HFFc6 (cell line): ENCODE measurements at regions not wholly inside any gene's neighbourhood (a gene's known extent, or its start where the extent isn't known, plus 50 kb on each side); places are given as distances from the start of the nearest gene placed in this dataset.
A peak's percentile ranks its signal among the peaks of the same experiment; 100 is the strongest.

ENCODE experiments used
- DNase-seq: peaks from one replicate; pipeline ENCODE4 v3.0.0-alpha.2; 2018
- H3K27ac Mint-ChIP-seq: 2 replicates; pipeline ENCODE4 v1.8.0; 2020; ENCODE audit warnings: mild to moderate bottlenecking, mixed read lengths
- H3K27me3 Mint-ChIP-seq: 2 replicates; pipeline ENCODE4 v1.8.0; 2021; ENCODE audit warnings: mild to moderate bottlenecking, moderate library complexity, mixed read lengths; ENCODE audit not compliant: insufficient read depth
- H3K36me3 Mint-ChIP-seq: 2 replicates; pipeline ENCODE4 v1.8.0; 2021; ENCODE audit warnings: low read depth, mixed read lengths
- H3K4me1 Mint-ChIP-seq: 2 replicates; pipeline ENCODE4 v1.8.0; 2020; ENCODE audit warnings: low read depth, mixed read lengths
- H3K4me3 Mint-ChIP-seq: 2 replicates; pipeline ENCODE4 v1.8.0; 2020; ENCODE audit warnings: mild to moderate bottlenecking, moderate library complexity, mixed read lengths
- H3K9me3 Mint-ChIP-seq: 2 replicates; pipeline ENCODE4 v1.8.0; 2020; ENCODE audit warnings: mild to moderate bottlenecking, mixed read lengths
- TF ChIP-seq, protein P1 (sequence below): fragments of 200-600 bp; sonication (generic); IDR thresholded peaks from 2 replicates; pipeline ENCODE4 v1.5.0; 2021; ENCODE audit warnings: antibody characterized with exemption, mild to moderate bottlenecking

DNA sequence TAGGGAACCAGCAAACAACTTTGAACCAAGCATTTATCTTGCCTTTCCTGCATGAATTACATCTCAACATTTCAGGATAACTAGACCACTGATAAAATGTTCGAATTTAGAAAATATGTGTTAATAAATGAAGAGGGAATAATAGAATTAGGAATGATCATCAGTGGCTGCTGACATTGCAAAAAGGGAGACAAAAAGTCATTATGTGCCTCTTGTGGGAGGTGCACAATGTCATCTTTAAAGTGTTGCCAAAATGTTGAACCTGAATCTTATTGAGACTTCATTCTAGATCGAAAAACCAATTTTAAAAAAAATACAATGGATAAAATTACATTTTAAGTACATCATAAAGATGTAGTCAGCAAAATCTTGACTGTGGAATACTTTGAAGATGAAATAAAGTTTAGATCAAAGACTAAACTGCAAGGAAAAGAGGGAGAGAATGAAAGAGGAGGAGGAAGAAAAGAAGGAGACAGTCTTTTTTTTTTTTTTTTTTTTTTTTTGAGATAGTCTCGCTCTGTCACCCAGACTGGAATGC is 299.3 kb downstream of the FBXW7 start:
- Mint-ChIP-seq H3K27me3 (no peaks in the 10 kb centered on the region; the same call in 1 of the 2 replicates), H3K27ac (no peak overlapping the region), H3K4me3 (no peak overlapping the region), H3K9me3 (no peaks in the 10 kb centered on the region), H3K4me1 (no peaks in the 10 kb centered on the region), H3K36me3 (no peaks in the 10 kb centered on the region)
- no peak for DNase-seq
- TF ChIP-seq, protein P1, sequence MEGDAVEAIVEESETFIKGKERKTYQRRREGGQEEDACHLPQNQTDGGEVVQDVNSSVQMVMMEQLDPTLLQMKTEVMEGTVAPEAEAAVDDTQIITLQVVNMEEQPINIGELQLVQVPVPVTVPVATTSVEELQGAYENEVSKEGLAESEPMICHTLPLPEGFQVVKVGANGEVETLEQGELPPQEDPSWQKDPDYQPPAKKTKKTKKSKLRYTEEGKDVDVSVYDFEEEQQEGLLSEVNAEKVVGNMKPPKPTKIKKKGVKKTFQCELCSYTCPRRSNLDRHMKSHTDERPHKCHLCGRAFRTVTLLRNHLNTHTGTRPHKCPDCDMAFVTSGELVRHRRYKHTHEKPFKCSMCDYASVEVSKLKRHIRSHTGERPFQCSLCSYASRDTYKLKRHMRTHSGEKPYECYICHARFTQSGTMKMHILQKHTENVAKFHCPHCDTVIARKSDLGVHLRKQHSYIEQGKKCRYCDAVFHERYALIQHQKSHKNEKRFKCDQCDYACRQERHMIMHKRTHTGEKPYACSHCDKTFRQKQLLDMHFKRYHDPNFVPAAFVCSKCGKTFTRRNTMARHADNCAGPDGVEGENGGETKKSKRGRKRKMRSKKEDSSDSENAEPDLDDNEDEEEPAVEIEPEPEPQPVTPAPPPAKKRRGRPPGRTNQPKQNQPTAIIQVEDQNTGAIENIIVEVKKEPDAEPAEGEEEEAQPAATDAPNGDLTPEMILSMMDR = no peak

DNA sequence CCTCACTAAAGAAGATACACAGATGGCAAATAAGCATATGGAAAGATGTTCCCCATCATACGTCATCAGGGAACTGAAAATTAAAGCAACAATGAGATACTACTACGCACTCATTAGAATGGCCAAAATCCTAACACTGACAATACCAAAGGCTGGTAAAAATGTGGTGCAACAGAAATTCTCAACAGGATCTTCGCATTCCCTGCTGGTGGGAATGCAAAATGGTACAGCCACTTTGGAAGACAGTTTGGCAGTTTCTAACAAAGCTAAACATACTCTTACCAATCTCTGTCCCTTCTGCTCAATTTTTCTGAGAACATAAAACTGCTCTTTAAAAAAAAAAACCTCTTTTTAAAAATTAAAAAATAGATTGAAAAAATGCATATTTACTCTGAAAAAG is 300.2 kb downstream of the FBXW7 start:
- no peaks in the 10 kb centered on the region; the same call in 1 of the 2 replicates for H3K27me3 Mint-ChIP-seq
- no peak overlapping the region for H3K27ac Mint-ChIP-seq
- H3K4me1 Mint-ChIP-seq = no peaks in the 10 kb centered on the region
- no peak overlapping the region for H3K4me3 Mint-ChIP-seq
- TF ChIP-seq, protein P1 = peak; percentile 25; the same call in 1 of the 2 replicates
- no peak for DNase-seq
- H3K9me3 Mint-ChIP-seq = no peaks in the 10 kb centered on the region
- no peaks in the 10 kb centered on the region for H3K36me3 Mint-ChIP-seq

DNA sequence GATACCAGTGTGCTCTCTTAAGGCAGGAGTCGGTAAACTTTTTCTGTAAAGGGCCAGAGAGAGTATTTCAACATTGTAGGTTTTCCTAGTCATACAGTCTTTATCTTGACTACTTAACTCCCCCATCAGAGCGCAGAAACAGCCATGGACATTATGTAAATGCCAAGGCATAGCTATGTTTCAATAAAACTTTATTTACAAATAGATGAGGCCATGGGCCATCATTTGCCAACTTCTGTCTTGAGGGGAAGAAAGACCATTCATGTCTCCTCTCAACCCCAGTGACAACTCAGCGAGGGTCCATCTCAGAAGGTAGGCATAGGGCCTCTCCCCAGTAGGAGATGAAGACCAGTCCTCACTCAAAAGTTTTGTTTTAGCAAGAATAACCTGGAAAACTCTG is 301.3 kb downstream of the FBXW7 start:
- H3K4me3 Mint-ChIP-seq = no peak overlapping the region
- H3K27ac Mint-ChIP-seq = no peak overlapping the region
- H3K27me3 Mint-ChIP-seq = peaks cover 5% of the 10 kb centered on the region
- H3K4me1 Mint-ChIP-seq = no peaks in the 10 kb centered on the region
- H3K36me3 Mint-ChIP-seq = no peaks in the 10 kb centered on the region
- TF ChIP-seq, protein P1 = no peak
- no peaks in the 10 kb centered on the region for H3K9me3 Mint-ChIP-seq
- no peak for DNase-seq

DNA sequence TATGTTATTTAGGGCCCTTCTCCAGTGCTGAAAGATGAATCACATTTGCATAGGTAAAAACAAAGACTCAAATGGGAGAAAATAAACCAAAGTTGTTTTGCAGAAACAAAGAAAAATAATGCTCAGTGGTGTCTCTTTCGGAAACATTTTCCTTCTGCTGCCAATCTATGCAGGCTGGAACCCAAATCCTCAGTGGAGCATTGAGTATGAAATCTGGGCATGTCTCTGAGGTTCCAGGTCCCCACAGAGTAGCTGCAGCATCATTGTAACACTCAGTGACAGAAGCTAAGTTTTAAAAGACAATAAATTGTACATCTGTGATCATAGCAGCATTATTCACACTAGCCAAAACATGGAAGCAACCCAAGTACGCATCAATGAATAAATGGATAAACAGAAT is 303.6 kb downstream of the FBXW7 start:
- Mint-ChIP-seq H3K27ac (no peak overlapping the region), H3K36me3 (no peaks in the 10 kb centered on the region), H3K9me3 (no peaks in the 10 kb centered on the region), H3K4me3 (no peak overlapping the region), H3K4me1 (no peaks in the 10 kb centered on the region), H3K27me3 (peaks cover 10% of the 10 kb centered on the region)
- TF ChIP-seq, protein P1 = no peak
- no peak for DNase-seq

DNA sequence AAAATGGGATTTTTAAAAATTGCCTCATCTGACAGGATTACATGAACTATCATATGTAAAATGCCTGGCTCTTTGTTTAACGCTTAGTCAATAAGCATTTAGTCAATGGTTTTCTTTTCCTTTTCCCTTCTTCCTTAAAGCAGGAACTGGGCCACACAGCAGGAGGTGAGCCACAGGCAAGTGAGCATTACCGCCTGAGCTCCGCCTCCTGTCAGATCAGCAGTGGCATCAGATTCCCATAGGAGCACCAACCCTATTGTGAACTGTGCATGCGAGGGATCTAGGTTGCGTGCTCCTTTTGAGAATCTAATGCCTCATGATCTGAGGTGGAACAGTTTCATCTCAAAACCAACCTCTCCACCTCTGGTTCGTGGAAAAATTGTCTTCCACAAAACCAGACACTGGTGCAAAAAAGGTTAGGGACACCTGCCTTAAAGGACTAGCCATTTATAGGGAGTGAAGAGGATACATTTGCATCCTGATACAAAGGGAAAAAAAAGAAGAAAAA is 306.1 kb downstream of the FBXW7 start:
- H3K36me3 Mint-ChIP-seq = no peaks in the 10 kb centered on the region
- H3K27ac Mint-ChIP-seq = no peak overlapping the region
- no peak for DNase-seq
- no peaks in the 10 kb centered on the region for H3K9me3 Mint-ChIP-seq
- H3K27me3 Mint-ChIP-seq = peaks cover 10% of the 10 kb centered on the region
- no peak overlapping the region for H3K4me3 Mint-ChIP-seq
- TF ChIP-seq, protein P1 = no peak
- H3K4me1 Mint-ChIP-seq = no peaks in the 10 kb centered on the region
